B cell (primary cell): ENCODE measurements at regions not wholly inside any gene's neighbourhood (a gene's known extent, or its start where the extent isn't known, plus 50 kb on each side); places are given as distances from the start of the nearest gene placed in this dataset.

Experiments
- ATAC-seq: fragments of 200-7000 bp; cut with Tn5 transposase; one replicate; pipeline ENCODE4 v1.10.0; 2021; ENCODE audit warnings: low read depth, mild to moderate bottlenecking, moderate number of reproducible peaks, moderate library complexity
- CTCF ChIA-PET: fragments of 350-600 bp; sonication (Branson Sonifier 250); formaldehyde crosslinking; loops from one replicate; lab custom pipeline; 2021; ENCODE audit warnings: antibody characterized with exemption, inconsistent platforms; lab: Charles Lee
- POLR2A ChIA-PET: fragments of 350-600 bp; sonication (Branson Sonifier 250); formaldehyde crosslinking; loops from one replicate; lab custom pipeline; 2021; ENCODE audit warnings: antibody characterized with exemption; lab: Charles Lee
- DNase-seq: peaks from one replicate; pipeline ENCODE4 v3.0.0; 2013
- H2AFZ ChIP-seq: 2 replicates; pipeline ENCODE4 v1.6.1; 2012; ENCODE audit warnings: mild to moderate bottlenecking, low read depth, low read length; ENCODE audit not compliant: insufficient read depth, poor library complexity, severe bottlenecking
- H3K27ac ChIP-seq, 2 donors: 1 replicate in 1 of 2; 2 replicates in 1 of 2; pipeline ENCODE4 v1.5.1; 2012 to 2013; ENCODE audit warnings: low read length in 2 of 2, mild to moderate bottlenecking in 2 of 2, moderate library complexity in 1 of 2
- H3K27me3 ChIP-seq, 4 experiments: fragments of 200-600 bp in 1 of 4; sonication (generic) in 1 of 4; replicated peaks in 1 of 4; 1 replicate in 2 of 4; 2 replicates in 2 of 4; pipeline versions ENCODE4 v1.6.1 to v1.7.0; 2013 to 2016; ENCODE audit warnings: low read length in 3 of 4, mild to moderate bottlenecking in 2 of 4, mixed read lengths in 1 of 4, moderate library complexity in 1 of 4; ENCODE audit not compliant: insufficient read depth in 4 of 4, control insufficient read depth in 3 of 4; ENCODE audit errors: control extremely low read depth in 1 of 4
- H3K36me3 ChIP-seq, 2 experiments: replicated peaks in 1 of 2; 1 replicate in 1 of 2; 2 replicates in 1 of 2; pipeline versions ENCODE4 v1.6.1 to v1.7.1; 2013; ENCODE audit warnings: low read length in 1 of 2; ENCODE audit not compliant: insufficient read depth in 2 of 2, control insufficient read depth in 1 of 2; ENCODE audit errors: control extremely low read depth in 1 of 2, extremely low read depth in 1 of 2
- H3K4me1 ChIP-seq, 2 donors: fragments of 200-600 bp in 1 of 2; sonication (generic) in 1 of 2; 1 replicate in 1 of 2; 2 replicates in 1 of 2; pipeline versions ENCODE4 v1.5.1 to v1.6.1; 2013 to 2017; ENCODE audit warnings: low read length in 2 of 2; ENCODE audit not compliant: control insufficient read depth in 2 of 2, insufficient read depth in 2 of 2
- H3K4me2 ChIP-seq: replicated peaks from 2 replicates; pipeline ENCODE3; 2012; ENCODE audit warnings: mild to moderate bottlenecking, low read depth, low read length; ENCODE audit not compliant: poor library complexity, severe bottlenecking
- H3K4me3 ChIP-seq, 5 experiments: fragments of 200-600 bp in 1 of 5; sonication (generic) in 1 of 5; 1 replicate in 3 of 5; 2 replicates in 2 of 5; pipeline versions ENCODE4 v1.5.1 to v1.7.0; 2011 to 2016; ENCODE audit warnings: low read length in 4 of 5, mild to moderate bottlenecking in 4 of 5, low read depth in 2 of 5, control low read depth in 1 of 5, moderate library complexity in 1 of 5; ENCODE audit not compliant: insufficient read depth in 1 of 5; ENCODE audit errors: control extremely low read depth in 1 of 5, extremely low read depth in 1 of 5
- H3K79me2 ChIP-seq: fragments of 200-600 bp; sonication (generic); one replicate; pipeline ENCODE4 v1.6.0; 2016; ENCODE audit warnings: low read length; ENCODE audit not compliant: control insufficient read depth, insufficient read depth
- H3K9ac ChIP-seq: fragments of 200-600 bp; sonication (generic); 2 replicates; pipeline ENCODE4 v1.6.1; 2017; ENCODE audit warnings: mild to moderate bottlenecking, low read length, moderate library complexity
- H3K9me3 ChIP-seq, 3 donors: one replicate each; pipeline versions ENCODE4 v1.6.1 to v1.7.1; 2013; ENCODE audit warnings: low read length in 2 of 3; ENCODE audit not compliant: control insufficient read depth in 2 of 3, insufficient read depth in 1 of 3; ENCODE audit errors: control extremely low read depth in 1 of 3
- H4K20me1 ChIP-seq: 2 replicates; pipeline ENCODE4 v1.6.0; 2012; ENCODE audit warnings: mild to moderate bottlenecking, low read length; ENCODE audit not compliant: insufficient read depth, control insufficient read depth, poor library complexity, severe bottlenecking
- H3K27ac Mint-ChIP-seq: one replicate; pipeline ENCODE4 v1.8.0; 2021; ENCODE audit warnings: mixed read lengths
- H3K27me3 Mint-ChIP-seq: one replicate; pipeline ENCODE4 v1.8.0; 2021; ENCODE audit warnings: mixed read lengths
- H3K4me1 Mint-ChIP-seq: one replicate; pipeline ENCODE4 v1.8.0; 2021; ENCODE audit warnings: mixed read lengths
- H3K4me3 Mint-ChIP-seq: one replicate; pipeline ENCODE4 v1.8.0; 2021; ENCODE audit warnings: mixed read lengths
- H3K9me3 Mint-ChIP-seq: one replicate; pipeline ENCODE4 v1.8.0; 2022; ENCODE audit warnings: mixed read lengths; ENCODE audit not compliant: insufficient read depth
- EZH2 ChIP-seq: IDR thresholded peaks from 2 replicates; pipeline ENCODE4 v1.6.1; 2012; ENCODE audit warnings: borderline replicate concordance, low read depth, mild to moderate bottlenecking, moderate library complexity, low read length; ENCODE audit not compliant: insufficient read depth, poor library complexity, severe bottlenecking
- WGBS: methylation state at CpG from one replicate; pipeline ENCODE4 v1.1.5; 2013; ENCODE audit warnings: missing lambda C conversion rate; ENCODE audit not compliant: insufficient coverage; 5-methylcytosine and 5-hydroxymethylcytosine counted together
- intact Hi-C: fragments of 100-400 bp; cut with micrococcal nuclease; formaldehyde crosslinking; loops from one replicate; pipeline ENCODE4 v1.10.0; 2022
- TF ChIP-seq, protein P1 (sequence below): fragments of 200-600 bp; IDR thresholded peaks from one replicate; pipeline ENCODE4 v1.8.0; 2022; ENCODE audit warnings: antibody characterized with exemption, mild to moderate bottlenecking

DNA sequence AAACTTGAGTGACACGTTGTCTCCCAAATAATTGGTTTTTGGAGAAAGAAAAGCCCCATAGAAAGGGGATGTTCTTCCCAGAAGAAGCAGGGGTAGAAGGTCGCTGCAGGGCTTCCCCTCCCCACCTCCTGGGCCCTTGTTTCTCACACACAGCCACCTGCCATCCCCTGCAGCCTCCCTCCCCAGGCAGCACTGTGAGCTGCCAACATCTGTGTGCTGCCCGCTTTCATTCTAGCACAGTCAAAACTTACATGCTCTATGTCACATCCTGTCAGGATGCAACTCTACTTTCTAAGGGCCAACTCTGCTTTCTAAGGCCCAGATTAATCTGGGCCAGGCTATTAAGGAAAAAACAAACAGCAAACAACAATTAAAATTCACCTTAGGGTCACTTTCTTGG is 309.4 kb upstream of the ZC3H12C start:
- Mint-ChIP-seq H3K4me1 (no peaks in the 10 kb centered on the region), H3K4me3 (no peak overlapping the region), H3K9me3 (no peaks in the 10 kb centered on the region), H3K27ac (no peak overlapping the region), H3K27me3 (no peaks in the 10 kb centered on the region)
- Histone ChIP-seq H3K9me3 (no peaks in the 10 kb centered on the region), H3K79me2 (no peaks in the 10 kb centered on the region), H3K4me2 (no peak overlapping the region), H4K20me1 (no peaks in the 10 kb centered on the region), H3K27me3 (no peaks in the 10 kb centered on the region), H3K27ac (no peak overlapping the region), H3K4me1 (no peaks in the 10 kb centered on the region), H2AFZ (no peak overlapping the region), H3K36me3 (no peaks in the 10 kb centered on the region), H3K4me3 (no peak overlapping the region), H3K9ac (no peak overlapping the region)
- intact Hi-C loops: no loop called here
- ChIA-PET CTCF (no interaction called here), POLR2A (no interaction called here)
- DNase-seq: no peak
- 37% methylated on average over 2 of the region's 3 CpGs for WGBS
- ATAC-seq: no peak
- TF ChIP-seq, protein P1, sequence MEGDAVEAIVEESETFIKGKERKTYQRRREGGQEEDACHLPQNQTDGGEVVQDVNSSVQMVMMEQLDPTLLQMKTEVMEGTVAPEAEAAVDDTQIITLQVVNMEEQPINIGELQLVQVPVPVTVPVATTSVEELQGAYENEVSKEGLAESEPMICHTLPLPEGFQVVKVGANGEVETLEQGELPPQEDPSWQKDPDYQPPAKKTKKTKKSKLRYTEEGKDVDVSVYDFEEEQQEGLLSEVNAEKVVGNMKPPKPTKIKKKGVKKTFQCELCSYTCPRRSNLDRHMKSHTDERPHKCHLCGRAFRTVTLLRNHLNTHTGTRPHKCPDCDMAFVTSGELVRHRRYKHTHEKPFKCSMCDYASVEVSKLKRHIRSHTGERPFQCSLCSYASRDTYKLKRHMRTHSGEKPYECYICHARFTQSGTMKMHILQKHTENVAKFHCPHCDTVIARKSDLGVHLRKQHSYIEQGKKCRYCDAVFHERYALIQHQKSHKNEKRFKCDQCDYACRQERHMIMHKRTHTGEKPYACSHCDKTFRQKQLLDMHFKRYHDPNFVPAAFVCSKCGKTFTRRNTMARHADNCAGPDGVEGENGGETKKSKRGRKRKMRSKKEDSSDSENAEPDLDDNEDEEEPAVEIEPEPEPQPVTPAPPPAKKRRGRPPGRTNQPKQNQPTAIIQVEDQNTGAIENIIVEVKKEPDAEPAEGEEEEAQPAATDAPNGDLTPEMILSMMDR: no peak
- no peak for TF ChIP-seq EZH2

DNA sequence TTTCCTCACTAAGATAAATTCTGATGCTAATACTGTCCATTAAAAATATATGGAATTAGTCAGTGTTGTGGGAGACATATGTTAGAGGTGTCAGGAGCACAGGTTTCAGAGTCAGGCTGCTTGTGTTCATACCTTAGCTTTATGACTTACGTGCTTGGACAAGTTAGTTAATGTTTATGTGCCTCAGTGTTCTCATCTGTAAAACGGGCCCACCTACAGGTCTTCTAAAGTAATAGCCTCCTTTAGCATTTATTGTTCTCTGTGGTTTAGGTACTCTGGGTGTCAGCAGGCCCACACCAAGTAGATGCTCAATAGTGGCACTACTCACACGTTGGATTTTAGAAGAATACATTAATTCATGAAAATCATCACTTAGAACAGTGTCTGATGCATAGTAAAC is 308.7 kb upstream of the ZC3H12C start:
- Histone ChIP-seq H4K20me1 (no peaks in the 10 kb centered on the region), H3K79me2 (no peaks in the 10 kb centered on the region), H3K27me3 (no peaks in the 10 kb centered on the region), H3K9ac (no peak overlapping the region), H3K4me3 (no peak overlapping the region), H3K36me3 (no peaks in the 10 kb centered on the region), H3K4me2 (no peak overlapping the region), H3K27ac (no peak overlapping the region), H2AFZ (no peak overlapping the region), H3K4me1 (no peaks in the 10 kb centered on the region), H3K9me3 (no peaks in the 10 kb centered on the region)
- TF ChIP-seq EZH2: no peak
- TF ChIP-seq, protein P1: no peak
- POLR2A ChIA-PET: no interaction called here
- no peak for ATAC-seq
- H3K4me1 Mint-ChIP-seq: no peaks in the 10 kb centered on the region
- H3K27me3 Mint-ChIP-seq: no peaks in the 10 kb centered on the region
- no peak for DNase-seq
- H3K27ac Mint-ChIP-seq: no peak overlapping the region
- no peak overlapping the region for H3K4me3 Mint-ChIP-seq
- CTCF ChIA-PET: no interaction called here
- no peaks in the 10 kb centered on the region for H3K9me3 Mint-ChIP-seq
- no CpG with 5 or more reads among the region's 3 CpGs for WGBS
- intact Hi-C loops: no loop called here
